Caco-2 (cell line): ENCODE measurements at regions not wholly inside any gene's neighbourhood (a gene's known extent, or its start where the extent isn't known, plus 50 kb on each side); places are given as distances from the start of the nearest gene placed in this dataset.

Source experiments
- BruUV-seq: library from RNA; stranded (reverse); fragments of 400-500 nt; replicated peaks from 2 replicates; lab custom pipeline; 2021; lab: Mats Ljungman, UMichigan
- CTCF ChIA-PET: fragments of 300-600 bp; sonication (Branson Sonifier 250); formaldehyde crosslinking; loops from one replicate; lab custom pipeline; 2022; ENCODE audit warnings: antibody characterized with exemption; lab: Charles Lee
- POLR2A ChIA-PET: fragments of 300-600 bp; sonication (Branson Sonifier 250); formaldehyde crosslinking; loops from one replicate; lab custom pipeline; 2022; ENCODE audit warnings: antibody characterized with exemption; lab: Charles Lee
- DNase-seq, 2 experiments: peaks; one replicate each; pipeline versions ENCODE4 v3.0.0 to v3.0.0-alpha.2; 2020 to 2022
- H3K27me3 ChIP-seq: replicated peaks from 2 replicates; pipeline ENCODE4 v1.6.0; 2011; ENCODE audit warnings: low read length; ENCODE audit not compliant: control insufficient read depth, insufficient read depth
- H3K36me3 ChIP-seq: 2 replicates; pipeline ENCODE4 v1.5.1; 2011; ENCODE audit warnings: low read length; ENCODE audit not compliant: control insufficient read depth, insufficient read depth
- H3K4me1 ChIP-seq: fragments of 250-450 bp; sonication (Bioruptor Pico); 2 replicates; pipeline ENCODE4 v1.5.1; 2020; ENCODE audit warnings: mild to moderate bottlenecking
- H3K4me3 ChIP-seq: 2 replicates; pipeline ENCODE4 v1.5.1; 2011; ENCODE audit warnings: low read depth, mild to moderate bottlenecking, control low read depth, low read length
- H3K9me3 ChIP-seq: fragments of 250-450 bp; sonication (Bioruptor Pico); 2 replicates; pipeline ENCODE4 v1.5.1; 2020; ENCODE audit warnings: mild to moderate bottlenecking, moderate library complexity
- H3K27ac Mint-ChIP-seq: one replicate; pipeline ENCODE4 v1.8.0; 2022; ENCODE audit warnings: mixed read lengths; ENCODE audit not compliant: unreplicated experiment
- H3K27me3 Mint-ChIP-seq: one replicate; pipeline ENCODE4 v1.8.0; 2022; ENCODE audit warnings: mixed read lengths; ENCODE audit not compliant: insufficient read depth, unreplicated experiment
- H3K36me3 Mint-ChIP-seq: one replicate; pipeline ENCODE4 v1.8.0; 2022; ENCODE audit warnings: mild to moderate bottlenecking, mixed read lengths; ENCODE audit not compliant: insufficient read depth, unreplicated experiment
- H3K4me1 Mint-ChIP-seq: one replicate; pipeline ENCODE4 v1.8.0; 2022; ENCODE audit warnings: low read depth, mixed read lengths; ENCODE audit not compliant: unreplicated experiment
- H3K4me3 Mint-ChIP-seq: one replicate; pipeline ENCODE4 v1.8.0; 2022; ENCODE audit warnings: mild to moderate bottlenecking, moderate library complexity, mixed read lengths; ENCODE audit not compliant: unreplicated experiment
- H3K9me3 Mint-ChIP-seq: one replicate; pipeline ENCODE4 v1.8.0; 2022; ENCODE audit warnings: mixed read lengths; ENCODE audit not compliant: unreplicated experiment
- intact Hi-C: fragments of 100-400 bp; cut with micrococcal nuclease; formaldehyde crosslinking; loops from one replicate; pipeline ENCODE4 v1.10.0; 2022; ENCODE audit not compliant: unreplicated experiment
- TF ChIP-seq, protein P1 (sequence below), 2 experiments: fragments of 200-600 bp in 1 of 2; IDR thresholded peaks; 1 replicate in 1 of 2; 2 replicates in 1 of 2; pipeline versions ENCODE4 v1.5.1 to v1.8.0; 2011 to 2022; ENCODE audit warnings: antibody characterized with exemption in 1 of 2, control low read depth in 1 of 2, inconsistent platforms in 1 of 2, low read depth in 1 of 2, low read length in 1 of 2, mild to moderate bottlenecking in 1 of 2, moderate library complexity in 1 of 2; ENCODE audit not compliant: insufficient read depth in 1 of 2, severe bottlenecking in 1 of 2, unreplicated experiment in 1 of 2

- no peak overlapping the region for H3K4me3 ChIP-seq
- TF ChIP-seq, protein P1, sequence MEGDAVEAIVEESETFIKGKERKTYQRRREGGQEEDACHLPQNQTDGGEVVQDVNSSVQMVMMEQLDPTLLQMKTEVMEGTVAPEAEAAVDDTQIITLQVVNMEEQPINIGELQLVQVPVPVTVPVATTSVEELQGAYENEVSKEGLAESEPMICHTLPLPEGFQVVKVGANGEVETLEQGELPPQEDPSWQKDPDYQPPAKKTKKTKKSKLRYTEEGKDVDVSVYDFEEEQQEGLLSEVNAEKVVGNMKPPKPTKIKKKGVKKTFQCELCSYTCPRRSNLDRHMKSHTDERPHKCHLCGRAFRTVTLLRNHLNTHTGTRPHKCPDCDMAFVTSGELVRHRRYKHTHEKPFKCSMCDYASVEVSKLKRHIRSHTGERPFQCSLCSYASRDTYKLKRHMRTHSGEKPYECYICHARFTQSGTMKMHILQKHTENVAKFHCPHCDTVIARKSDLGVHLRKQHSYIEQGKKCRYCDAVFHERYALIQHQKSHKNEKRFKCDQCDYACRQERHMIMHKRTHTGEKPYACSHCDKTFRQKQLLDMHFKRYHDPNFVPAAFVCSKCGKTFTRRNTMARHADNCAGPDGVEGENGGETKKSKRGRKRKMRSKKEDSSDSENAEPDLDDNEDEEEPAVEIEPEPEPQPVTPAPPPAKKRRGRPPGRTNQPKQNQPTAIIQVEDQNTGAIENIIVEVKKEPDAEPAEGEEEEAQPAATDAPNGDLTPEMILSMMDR (IDR thresholded peaks at IDR 0.05; ENCODE audit: insufficient read depth in 1 of 2, low read depth in 1 of 2, low read length in 1 of 2, severe bottlenecking in 1 of 2, unreplicated experiment in 1 of 2): no peak
- H3K27me3 ChIP-seq: no peaks in the 10 kb centered on the region
- intact Hi-C loops: no loop called here
- DNase-seq: no peak
- no peak overlapping the region for H3K4me3 Mint-ChIP-seq
- no TSS peak for BruUV-seq
- CTCF ChIA-PET: no interaction called here
- H3K27ac Mint-ChIP-seq: no peak overlapping the region
- H3K4me1 Mint-ChIP-seq: peaks cover 6% of the 10 kb centered on the region
- peaks cover 15% of the 10 kb centered on the region for H3K9me3 Mint-ChIP-seq
- H3K27me3 Mint-ChIP-seq: peaks cover 11% of the 10 kb centered on the region
- peaks cover 11% of the 10 kb centered on the region for H3K9me3 ChIP-seq
- H3K36me3 Mint-ChIP-seq: no peaks in the 10 kb centered on the region
- no peaks in the 10 kb centered on the region for H3K36me3 ChIP-seq
- no peaks in the 10 kb centered on the region for H3K4me1 ChIP-seq
- POLR2A ChIA-PET: no interaction called here
These were observed 59.6 kb upstream of the CDH13 start for GRCh38 chr16:82567175-82567574.

DNA sequence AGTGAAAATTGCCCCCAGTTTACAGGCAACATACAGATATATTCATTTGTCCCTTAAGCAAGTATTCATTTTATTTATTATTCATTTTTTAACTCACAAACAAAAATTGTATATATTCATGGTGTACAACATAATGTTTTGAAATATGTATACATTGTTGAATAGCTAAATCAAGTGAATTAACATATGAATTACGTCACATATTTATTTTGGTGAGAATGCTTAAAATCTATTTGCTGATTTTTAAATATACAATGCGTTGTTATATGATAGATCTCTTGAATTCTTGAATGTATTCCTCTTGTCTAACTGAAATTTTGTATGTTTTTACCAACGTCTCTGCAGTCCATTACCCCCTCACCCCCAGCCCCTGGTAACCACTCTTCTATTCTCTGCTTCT is 63.4 kb upstream of the CDH13 start:
- TF ChIP-seq, protein P1 (IDR thresholded peaks at IDR 0.05; ENCODE audit: insufficient read depth in 1 of 2, low read depth in 1 of 2, low read length in 1 of 2, severe bottlenecking in 1 of 2, unreplicated experiment in 1 of 2): no peak
- intact Hi-C loops: no loop called here
- no peak overlapping the region for H3K4me3 Mint-ChIP-seq
- Histone ChIP-seq H3K4me1 (no peaks in the 10 kb centered on the region), H3K36me3 (no peaks in the 10 kb centered on the region), H3K9me3 (peaks cover 7% of the 10 kb centered on the region), H3K27me3 (no peaks in the 10 kb centered on the region), H3K4me3 (no peak overlapping the region)
- ChIA-PET CTCF (no interaction called here), POLR2A (no interaction called here)
- no peak overlapping the region for H3K27ac Mint-ChIP-seq
- H3K36me3 Mint-ChIP-seq: no peaks in the 10 kb centered on the region
- peaks cover 6% of the 10 kb centered on the region for H3K4me1 Mint-ChIP-seq
- peaks cover 24% of the 10 kb centered on the region for H3K9me3 Mint-ChIP-seq
- no TSS peak for BruUV-seq
- peaks cover 3% of the 10 kb centered on the region for H3K27me3 Mint-ChIP-seq
- DNase-seq: no peak

DNA sequence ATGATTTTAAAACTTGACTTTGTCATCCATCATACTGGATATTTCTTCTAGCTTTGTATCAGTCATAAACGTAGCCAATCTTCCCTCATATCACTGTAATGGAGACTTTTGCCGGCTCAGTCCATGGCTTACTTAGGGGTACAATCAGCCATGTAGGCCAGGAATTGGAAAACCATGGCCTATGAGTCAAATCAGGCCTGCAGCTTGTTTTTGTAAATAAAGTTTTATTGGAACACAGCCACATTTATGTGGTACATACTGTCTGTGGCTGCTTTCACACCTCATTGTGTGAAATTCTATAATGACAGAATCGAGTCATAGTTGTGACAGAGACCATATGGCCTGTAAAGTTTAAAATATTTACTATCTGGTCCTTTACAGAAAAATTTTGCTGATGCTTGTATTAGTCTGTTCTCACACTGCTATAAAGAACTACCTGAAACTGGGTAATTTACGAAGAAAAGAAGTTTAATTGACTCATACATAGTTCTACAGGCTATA is 64.5 kb upstream of the CDH13 start:
- CTCF ChIA-PET: no interaction called here
- TF ChIP-seq, protein P1 (IDR thresholded peaks at IDR 0.05; ENCODE audit: insufficient read depth in 1 of 2, low read depth in 1 of 2, low read length in 1 of 2, severe bottlenecking in 1 of 2, unreplicated experiment in 1 of 2): no peak
- Mint-ChIP-seq H3K4me3 (no peak overlapping the region), H3K4me1 (peaks cover 6% of the 10 kb centered on the region), H3K27ac (no peak overlapping the region), H3K36me3 (no peaks in the 10 kb centered on the region), H3K9me3 (peaks cover 24% of the 10 kb centered on the region), H3K27me3 (peaks cover 8% of the 10 kb centered on the region)
- Histone ChIP-seq H3K4me3 (no peak overlapping the region), H3K27me3 (no peaks in the 10 kb centered on the region), H3K9me3 (peaks cover 7% of the 10 kb centered on the region), H3K36me3 (no peaks in the 10 kb centered on the region), H3K4me1 (no peaks in the 10 kb centered on the region)
- intact Hi-C loops: no loop called here
- no peak for DNase-seq
- BruUV-seq: no TSS peak
- POLR2A ChIA-PET: no interaction called here
